ENCODE measurements at regions not wholly inside any gene's neighbourhood (a gene's known extent, or its start where the extent isn't known, plus 50 kb on each side); places are given as distances from the start of the nearest gene placed in this dataset.
A peak's percentile ranks its signal among the peaks of the same experiment; 100 is the strongest.

- CTCF ChIA-PET: interaction anchor here (0.7 to 1.1 kb wide), 4 partner anchors 23 to 48 kb away, joined by 3 to 4 read pairs (median 3); no protein-coding TSS in a partner anchor
- no peak for TF ChIP-seq TEAD1 (CRISPR knock-in tag; IDR thresholded peaks at IDR 0.05)
- TF ChIP-seq ZNF671 (CRISPR knock-in tag; IDR thresholded peaks at IDR 0.05): no peak
- TF ChIP-seq SMAD4 (CRISPR knock-in tag; IDR thresholded peaks at IDR 0.05): no peak
- no peak for TF ChIP-seq ATF1 (CRISPR knock-in tag; IDR thresholded peaks at IDR 0.05)
- no peak for TF ChIP-seq NFATC4 (CRISPR knock-in tag; IDR thresholded peaks at IDR 0.05)
- H3K9me3 Mint-ChIP-seq: peaks cover 6% of the 10 kb centered on the region
- no peak overlapping the region for H3K4me3 Mint-ChIP-seq
- H3K27me3 Mint-ChIP-seq (ENCODE audit: low read depth): no peaks in the 10 kb centered on the region
- POLR2A ChIA-PET: no interaction called here
- H3K27ac Mint-ChIP-seq: peak overlapping the region; percentile 5; the same call in 1 of the 2 replicates
- H3K4me1 Mint-ChIP-seq: peaks cover 22% of the 10 kb centered on the region
- peaks cover 4% of the 10 kb centered on the region; the same call in 1 of the 2 replicates for H3K36me3 Mint-ChIP-seq
- ATAC-seq: peak; percentile 44; the same call in 1 of the 2 replicates
- no peak for DNase-seq (ENCODE audit: low spot score)
Measured at GRCh38 chr12:111121840-111122239, 201.5 kb upstream of the MYL2 start.

GRCh38 chr12:111120578-111120977 lies 200.2 kb upstream of the MYL2 start:
- Mint-ChIP-seq H3K4me3 (no peak overlapping the region), H3K27ac (peak overlapping the region; percentile 21; the same call in 1 of the 2 replicates), H3K27me3 (ENCODE audit: low read depth) (no peaks in the 10 kb centered on the region), H3K9me3 (peaks cover 13% of the 10 kb centered on the region), H3K36me3 (peaks cover 4% of the 10 kb centered on the region; the same call in 1 of the 2 replicates), H3K4me1 (peaks cover 22% of the 10 kb centered on the region)
- no peak for ATAC-seq
- no peak for DNase-seq (ENCODE audit: low spot score)
- POLR2A ChIA-PET: interaction anchor here (0.7 kb wide), 1 partner anchor 37 kb away, joined by 3 read pairs; no protein-coding TSS in a partner anchor
- CTCF ChIA-PET: interaction anchor here (1.1 kb wide), 1 partner anchor 27 kb away, joined by 3 read pairs; no protein-coding TSS in a partner anchor
- TF ChIP-seq TEAD4 (CRISPR knock-in tag; IDR thresholded peaks at IDR 0.05): no peak
- TF ChIP-seq MLX (CRISPR knock-in tag; IDR thresholded peaks at IDR 0.05): no peak
- TF ChIP-seq KAT7 (CRISPR knock-in tag; IDR thresholded peaks at IDR 0.05; ENCODE audit: borderline replicate concordance): no peak
- TF ChIP-seq CBFB (CRISPR knock-in tag; IDR thresholded peaks at IDR 0.05; ENCODE audit: low read depth): no peak
- no peak for TF ChIP-seq ZNF425 (CRISPR knock-in tag; conservative IDR thresholded peaks at IDR 0.05)
- TF ChIP-seq SMAD4 (CRISPR knock-in tag; IDR thresholded peaks at IDR 0.05): no peak
- no peak for TF ChIP-seq IRF2 (CRISPR knock-in tag; IDR thresholded peaks at IDR 0.05; ENCODE audit: borderline replicate concordance, low read depth)
- no peak for TF ChIP-seq ELF4 (CRISPR knock-in tag; IDR thresholded peaks at IDR 0.05; ENCODE audit: low read depth)

- ChIA-PET CTCF (interaction anchor here (0.8 kb wide), 1 partner anchor 182 kb away, joined by 3 read pairs; no protein-coding TSS in a partner anchor), POLR2A (no interaction called here)
- peaks cover 22% of the 10 kb centered on the region for H3K4me1 Mint-ChIP-seq
- H3K27me3 Mint-ChIP-seq (ENCODE audit: low read depth): no peaks in the 10 kb centered on the region; the same call in 1 of the 2 replicates
- H3K36me3 Mint-ChIP-seq: peaks cover 4% of the 10 kb centered on the region; the same call in 1 of the 2 replicates
- no peak for ATAC-seq
- H3K4me3 Mint-ChIP-seq: no peak overlapping the region
- DNase-seq (ENCODE audit: low spot score): no peak
- peaks cover 13% of the 10 kb centered on the region for H3K9me3 Mint-ChIP-seq
- no peak overlapping the region for H3K27ac Mint-ChIP-seq
- TF ChIP-seq GTF2I (CRISPR knock-in tag; conservative IDR thresholded peaks at IDR 0.05) (no peak), PRRX2 (CRISPR knock-in tag; IDR thresholded peaks at IDR 0.05) (no peak), ZNF232 (CRISPR knock-in tag; IDR thresholded peaks at IDR 0.05) (no peak), ZNF423 (CRISPR knock-in tag; IDR thresholded peaks at IDR 0.05) (no peak), FOXK1 (CRISPR knock-in tag; IDR thresholded peaks at IDR 0.05) (no peak), FOXP1 (CRISPR knock-in tag; IDR thresholded peaks at IDR 0.05; ENCODE audit: borderline replicate concordance) (no peak), TEAD1 (CRISPR knock-in tag; IDR thresholded peaks at IDR 0.05) (no peak), FOXJ3 (CRISPR knock-in tag; IDR thresholded peaks at IDR 0.05; ENCODE audit: borderline replicate concordance) (no peak), CTCF (IDR thresholded peaks at IDR 0.05) (no peak), ZNF317 (CRISPR knock-in tag; IDR thresholded peaks at IDR 0.05; ENCODE audit: borderline replicate concordance, low read depth) (no peak), ARID4B (CRISPR knock-in tag; IDR thresholded peaks at IDR 0.05; ENCODE audit: borderline replicate concordance) (no peak), ETV6 (CRISPR knock-in tag; IDR thresholded peaks at IDR 0.05) (no peak), E2F1 (CRISPR knock-in tag; IDR thresholded peaks at IDR 0.05) (no peak)
Measured at GRCh38 chr12:111117017-111117416, 196.6 kb upstream of the MYL2 start.
